GM19025 (cell line): ENCODE measurements at regions not wholly inside any gene's neighbourhood (a gene's known extent, or its start where the extent isn't known, plus 50 kb on each side); places are given as distances from the start of the nearest gene placed in this dataset.

Experiments used
- ATAC-seq: cut with Tn5 transposase; IDR thresholded peaks from one replicate; pipeline ENCODE4 v1.9.1; 2021; ENCODE audit warnings: mild to moderate bottlenecking, low read depth, moderate library complexity; ENCODE audit not compliant: unreplicated experiment

DNA sequence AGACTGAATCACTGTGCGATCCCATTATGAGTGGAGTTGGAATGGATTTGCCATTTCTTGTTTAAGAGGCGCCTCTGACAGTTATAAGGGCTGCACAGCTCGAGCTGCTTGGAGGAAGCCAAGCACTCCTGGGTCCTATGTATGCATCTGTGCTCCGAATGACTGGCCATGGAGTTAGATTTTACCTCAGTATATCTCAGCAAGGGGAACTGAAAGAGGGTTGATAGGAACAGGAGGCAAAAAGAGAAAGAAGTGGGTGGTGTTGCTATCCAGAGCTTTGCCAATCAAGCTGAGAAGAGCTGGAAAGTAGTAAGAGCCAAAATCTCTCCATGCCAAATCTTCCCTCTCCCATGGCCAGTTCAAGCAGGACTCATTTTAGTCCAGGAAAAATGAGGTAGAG, 632.0 kb upstream of the KIRREL3 start:
- no peak for ATAC-seq

DNA sequence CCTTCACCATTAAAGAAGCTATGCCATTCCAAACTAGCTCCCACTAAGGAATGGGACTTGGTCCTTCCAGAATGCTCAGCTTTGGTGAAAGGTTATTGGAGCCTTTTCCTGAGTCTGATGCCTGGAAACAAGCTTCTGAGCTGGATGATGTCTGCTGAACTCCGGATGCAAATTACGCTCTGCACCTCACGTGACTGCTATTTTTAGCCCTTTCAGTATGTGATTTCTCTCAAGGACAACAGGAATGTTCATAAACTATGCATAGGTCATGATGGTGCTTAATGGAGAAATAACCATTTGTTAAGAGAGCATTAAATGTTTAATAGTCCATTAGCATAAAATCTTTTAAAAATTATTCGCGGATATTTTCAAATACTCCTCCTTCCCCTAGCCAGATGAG, 631.4 kb upstream of the KIRREL3 start:
- no peak for ATAC-seq

DNA sequence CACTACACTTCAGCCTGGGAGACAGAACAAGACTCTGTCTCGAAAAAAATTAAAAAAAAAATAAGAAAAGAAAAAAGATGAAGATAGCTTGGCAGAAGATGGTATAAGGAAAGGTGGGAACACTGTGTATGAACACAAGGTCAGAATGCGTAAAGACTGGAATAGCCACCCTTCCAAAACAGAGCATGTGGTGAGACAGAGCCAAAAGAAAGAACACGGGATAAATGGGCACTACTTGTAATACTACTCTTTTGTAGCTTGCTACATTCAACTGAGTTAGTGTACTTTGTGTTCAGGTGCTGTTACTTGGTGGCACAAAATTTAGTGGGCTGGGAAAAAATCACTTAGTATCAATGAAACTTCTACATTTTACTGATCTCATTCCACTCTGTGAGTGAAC, 628.6 kb upstream of the KIRREL3 start:
- ATAC-seq = no peak

DNA sequence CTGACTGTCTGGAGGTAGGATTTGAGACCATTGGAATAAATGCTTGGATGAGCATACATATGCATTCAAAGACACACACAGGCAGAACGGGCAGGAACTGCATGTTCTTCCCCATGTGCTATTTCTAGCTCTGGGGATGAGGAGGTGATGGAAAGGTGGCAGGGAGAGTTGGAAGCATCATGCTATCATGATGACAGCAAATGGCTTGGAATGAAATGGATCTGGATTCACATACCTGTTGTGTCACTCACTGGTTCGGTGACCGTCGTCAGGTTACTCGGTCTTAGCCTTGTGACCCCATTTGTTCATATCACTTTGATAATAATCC, 627.9 kb upstream of the KIRREL3 start:
- ATAC-seq = no peak

DNA sequence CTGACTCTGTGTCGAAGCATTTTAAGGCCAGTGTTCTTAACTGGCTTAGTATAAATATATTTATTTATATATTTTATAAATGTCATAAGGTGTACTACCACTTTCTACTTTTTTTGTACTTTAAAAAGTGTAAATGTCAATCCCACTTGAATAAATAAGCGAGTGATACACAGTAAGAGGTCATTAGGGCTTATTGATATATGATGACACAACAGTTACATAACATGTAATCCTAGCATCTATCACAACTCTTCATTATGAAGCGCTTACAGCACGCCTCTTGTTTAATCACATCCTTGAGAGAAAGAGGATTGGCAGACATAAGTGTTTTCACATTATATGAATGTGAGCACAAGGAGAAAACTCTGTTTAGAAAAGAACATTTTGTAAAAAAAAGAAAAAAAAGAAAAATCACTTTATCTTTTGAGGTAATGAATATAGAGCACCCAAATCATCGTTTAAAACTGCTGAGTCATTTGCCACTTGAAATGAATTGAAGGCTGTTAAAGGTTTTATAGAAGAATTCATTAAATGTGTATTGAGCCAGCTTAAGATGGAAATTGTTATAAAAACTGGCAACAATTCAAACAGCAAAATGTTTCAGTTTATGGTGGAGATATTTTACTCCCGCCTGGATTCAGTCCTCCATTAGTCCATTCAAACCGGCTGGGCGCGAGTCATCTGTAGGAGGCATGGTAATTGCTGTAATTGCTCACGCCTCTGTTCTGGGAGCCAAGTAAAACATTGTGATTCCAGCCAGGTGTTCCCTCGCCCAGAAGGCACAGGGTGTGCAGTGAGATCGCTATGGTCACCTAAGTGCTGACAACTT, 627.3 kb upstream of the KIRREL3 start:
- no peak for ATAC-seq

DNA sequence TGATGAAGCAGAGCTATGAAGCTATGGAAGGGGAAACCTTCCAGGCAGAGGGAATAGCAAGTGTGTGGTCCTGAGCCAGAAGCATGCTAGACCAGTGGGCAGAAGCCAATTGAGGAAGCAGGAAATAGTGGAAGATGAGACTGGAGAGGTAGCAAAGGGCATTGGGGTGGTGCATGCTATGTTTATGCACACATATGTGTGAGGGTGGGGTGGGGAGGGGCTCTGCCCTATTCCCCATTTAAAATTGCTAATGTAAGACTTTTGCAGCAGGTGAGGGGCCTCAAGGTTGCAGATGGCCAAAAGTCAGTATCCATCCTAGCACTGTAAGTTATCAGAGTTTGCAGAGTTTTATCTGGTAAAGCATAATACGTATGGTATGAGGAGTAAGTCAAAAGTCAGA, 626.6 kb upstream of the KIRREL3 start:
- ATAC-seq = no peak

DNA sequence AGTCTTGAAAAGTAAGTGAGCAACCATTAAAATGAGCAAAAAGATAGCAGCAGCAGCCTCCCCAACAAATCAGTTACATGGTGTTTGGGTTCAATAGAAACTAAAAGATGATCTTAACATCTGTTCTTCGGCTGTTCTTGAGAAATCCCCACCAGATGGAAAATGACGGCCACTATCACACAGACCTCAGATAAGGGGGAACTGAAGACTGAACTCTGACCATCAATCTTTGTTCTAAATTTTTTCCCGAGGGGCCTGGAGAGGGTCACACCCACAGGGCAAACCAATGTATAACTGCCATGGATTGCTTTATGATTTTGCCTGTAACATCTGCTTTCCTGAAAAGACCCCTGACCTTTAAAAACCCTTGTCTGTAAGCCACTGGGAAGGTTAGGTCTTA, 624.8 kb upstream of the KIRREL3 start:
- ATAC-seq = no peak

DNA sequence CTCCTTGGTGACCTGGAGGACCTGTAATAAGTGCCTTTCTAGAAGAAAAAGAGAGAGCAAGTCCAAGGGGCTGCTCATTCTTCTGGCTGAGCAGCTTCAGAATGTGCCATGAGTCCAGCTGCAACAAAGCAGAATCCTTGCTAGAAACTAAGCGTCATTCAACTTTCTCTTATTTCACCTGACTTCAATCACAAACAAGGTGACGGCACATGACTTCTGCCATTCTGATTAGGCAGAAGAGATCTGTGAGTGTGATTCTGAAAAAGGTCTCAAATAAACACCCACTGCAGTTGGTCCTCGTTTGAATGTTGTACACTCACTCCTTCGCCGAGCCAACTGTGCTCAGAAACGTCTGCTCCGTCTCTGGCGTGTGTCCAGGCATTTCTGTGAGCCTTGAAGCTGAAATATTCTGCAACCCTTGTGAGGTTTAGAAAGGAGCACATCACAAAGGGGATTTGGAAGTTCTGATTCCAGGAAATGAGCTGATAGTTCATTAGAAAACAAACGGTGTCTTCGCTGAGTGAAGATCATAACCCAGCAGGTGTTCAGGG, 623.8 kb upstream of the KIRREL3 start:
- no peak for ATAC-seq

DNA sequence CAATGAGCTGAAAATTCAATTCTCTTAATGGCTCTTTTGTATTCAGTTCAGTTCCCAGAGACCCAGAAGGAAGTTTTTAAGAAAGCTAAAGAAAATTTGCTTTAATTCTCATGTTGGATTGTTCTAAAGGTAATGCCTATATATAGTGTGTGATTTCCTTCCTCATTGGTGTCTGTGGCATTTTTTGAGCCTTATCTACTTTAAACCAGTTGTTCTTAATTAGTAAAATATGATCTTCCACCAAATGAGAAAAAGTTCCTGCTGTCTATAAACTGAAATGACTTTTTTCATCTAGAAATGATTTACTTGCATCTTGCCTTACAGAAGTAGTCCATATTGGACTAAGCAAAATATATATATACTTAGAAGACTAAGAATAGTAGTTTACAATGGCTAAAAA, 622.1 kb upstream of the KIRREL3 start:
- no peak for ATAC-seq

DNA sequence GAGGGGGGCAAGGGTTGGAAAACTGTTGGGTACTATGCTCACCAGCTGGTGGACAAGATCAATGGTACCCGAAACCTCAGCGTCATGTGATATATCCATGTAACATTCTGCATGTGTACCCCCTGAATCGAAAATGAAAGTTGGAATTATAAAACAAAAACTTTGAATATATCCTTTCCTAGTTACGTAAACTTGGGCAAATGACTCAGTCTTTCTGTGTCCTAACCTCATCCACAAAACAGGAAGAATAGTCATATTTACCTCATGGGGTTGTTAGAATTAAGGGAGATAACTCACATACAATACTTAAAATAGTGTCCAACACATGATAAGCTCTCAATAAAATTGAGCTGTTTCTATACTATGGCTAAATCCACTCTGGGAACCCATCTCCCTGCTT, 620.1 kb upstream of the KIRREL3 start:
- no peak for ATAC-seq

DNA sequence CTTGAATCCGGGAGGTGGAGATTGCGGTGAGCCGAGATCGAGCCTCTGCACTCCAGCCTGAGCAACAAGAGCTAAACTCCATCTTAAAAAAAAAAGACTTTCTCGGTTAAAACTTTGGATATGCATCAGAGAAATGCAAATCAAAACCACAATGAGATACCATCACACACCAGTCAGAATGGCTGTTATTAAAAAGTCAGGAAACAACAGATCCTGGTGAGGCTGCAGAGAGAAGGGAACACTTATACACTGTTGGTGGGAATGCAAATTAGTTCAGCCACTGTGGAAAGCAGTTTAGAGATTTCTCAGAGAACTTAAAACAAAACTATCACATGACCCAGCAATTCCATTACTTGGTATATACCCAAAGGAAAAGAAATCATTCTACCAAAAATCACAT, 619.4 kb upstream of the KIRREL3 start:
- no peak for ATAC-seq

DNA sequence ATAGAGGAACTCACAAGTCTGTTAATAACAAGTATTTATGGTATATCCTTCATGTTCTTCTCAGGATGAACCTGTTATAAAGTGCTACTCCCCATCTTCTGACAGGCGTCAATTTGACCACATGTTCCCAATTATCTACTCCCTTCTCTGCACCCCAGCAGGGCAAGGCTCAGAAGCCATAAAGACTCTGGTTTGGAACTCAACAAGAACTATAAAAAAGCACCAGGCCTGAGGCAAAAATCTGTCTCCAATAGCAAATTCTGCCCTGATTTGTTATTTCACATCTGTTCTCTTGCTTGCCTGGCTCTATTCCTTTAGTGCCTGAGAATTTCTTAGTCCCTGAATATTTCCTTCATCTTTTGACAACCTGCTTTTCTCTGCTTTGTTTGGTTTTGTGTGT, 618.2 kb upstream of the KIRREL3 start:
- no peak for ATAC-seq

DNA sequence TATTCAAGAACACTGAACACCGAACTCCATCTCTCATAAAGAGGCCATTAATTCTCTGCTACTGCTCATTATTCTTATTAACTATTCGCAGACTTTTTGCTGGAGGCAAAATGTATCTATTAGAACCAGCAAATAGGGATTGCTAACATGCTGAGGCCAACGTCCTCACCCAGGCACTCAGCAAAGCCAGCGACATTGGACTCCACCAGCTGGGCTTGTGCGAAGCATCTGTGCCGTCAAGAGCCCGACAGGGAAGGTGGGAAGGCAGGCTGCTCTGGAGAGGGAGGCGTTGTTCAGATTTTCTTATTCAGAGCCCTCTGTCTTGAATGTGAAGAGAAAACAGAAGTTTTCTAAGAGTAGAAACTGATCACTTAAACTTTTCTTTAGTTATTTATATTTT, 615.6 kb upstream of the KIRREL3 start:
- ATAC-seq = no peak

DNA sequence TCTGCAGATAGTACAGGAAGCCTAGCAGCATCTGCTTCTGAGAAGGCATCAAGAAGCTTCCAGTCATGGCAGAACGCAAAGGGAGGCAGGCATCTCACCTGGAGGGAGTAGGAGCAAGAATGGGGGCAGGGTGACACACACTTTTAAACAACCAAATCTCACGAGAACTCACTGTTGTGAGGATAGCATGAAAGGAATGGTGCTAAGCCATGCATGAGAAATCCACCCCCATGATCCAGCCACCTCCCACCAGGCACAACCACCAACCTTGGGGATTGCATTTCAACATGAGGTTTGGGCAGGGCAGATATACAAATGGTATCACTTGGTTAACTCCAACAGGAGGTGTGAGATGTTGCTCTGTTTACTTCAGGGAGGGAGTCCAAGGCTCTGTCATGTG, 612.0 kb upstream of the KIRREL3 start:
- ATAC-seq = no peak

DNA sequence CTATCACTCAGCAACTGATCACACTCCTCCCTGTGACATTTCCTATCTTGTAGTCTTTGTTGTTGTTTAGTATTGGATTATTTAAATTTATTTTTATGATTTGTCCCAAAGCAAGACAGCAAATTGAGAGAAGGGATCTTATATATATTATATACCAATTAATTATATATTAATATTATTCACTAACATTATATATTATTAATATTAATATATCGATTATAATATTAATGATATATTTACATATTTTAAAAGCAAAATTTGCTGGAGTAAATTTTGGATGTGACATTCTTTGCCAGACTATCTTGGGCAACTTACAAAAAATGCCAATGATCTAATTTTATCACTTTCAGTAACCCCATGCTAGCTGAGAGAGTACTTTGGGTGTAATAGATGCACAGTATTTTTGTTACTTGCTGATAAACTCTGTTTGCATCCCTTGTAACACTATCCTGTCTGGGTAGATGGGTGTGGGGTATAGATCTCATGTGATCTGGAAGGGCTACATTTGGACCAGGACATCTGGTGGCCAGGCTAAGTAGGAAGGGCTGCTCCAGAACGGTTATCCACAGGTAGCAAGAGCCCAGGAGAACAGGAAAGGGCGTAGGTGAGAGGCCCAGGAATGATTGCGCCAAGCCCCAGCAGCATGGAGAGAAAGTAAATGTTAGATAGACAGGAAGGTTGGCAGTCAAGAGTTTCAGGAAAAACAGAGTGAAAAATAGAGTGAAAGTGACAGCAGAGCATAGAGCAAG, 608.6 kb upstream of the KIRREL3 start:
- no peak for ATAC-seq

DNA sequence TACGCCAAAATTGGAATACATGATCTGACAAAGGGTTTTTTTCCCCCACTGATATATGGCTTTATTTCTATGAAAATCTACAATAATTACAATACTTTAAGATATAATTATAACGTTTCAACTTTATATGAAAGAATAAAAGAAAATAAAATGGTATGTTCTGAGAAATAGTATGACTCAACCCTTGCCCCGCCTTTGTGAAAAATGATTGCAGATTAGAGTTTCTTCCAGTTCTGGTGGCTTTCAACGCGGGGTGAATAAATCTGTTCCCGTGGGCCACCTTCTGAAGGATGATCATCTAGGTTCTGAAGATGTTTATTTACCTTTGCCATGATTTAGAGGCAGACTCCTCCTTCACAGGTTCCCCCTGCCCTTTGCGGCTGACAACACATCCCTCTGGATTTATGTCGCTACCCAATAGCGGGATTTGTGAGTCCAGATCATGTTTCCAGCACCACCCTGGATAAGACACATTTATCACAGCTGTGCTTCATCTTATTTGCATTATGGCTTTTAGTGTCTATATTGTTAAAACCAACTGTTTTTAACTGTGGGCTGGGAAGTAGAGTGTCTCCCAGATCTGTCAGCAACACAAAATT, 607.0 kb upstream of the KIRREL3 start:
- ATAC-seq = no peak

DNA sequence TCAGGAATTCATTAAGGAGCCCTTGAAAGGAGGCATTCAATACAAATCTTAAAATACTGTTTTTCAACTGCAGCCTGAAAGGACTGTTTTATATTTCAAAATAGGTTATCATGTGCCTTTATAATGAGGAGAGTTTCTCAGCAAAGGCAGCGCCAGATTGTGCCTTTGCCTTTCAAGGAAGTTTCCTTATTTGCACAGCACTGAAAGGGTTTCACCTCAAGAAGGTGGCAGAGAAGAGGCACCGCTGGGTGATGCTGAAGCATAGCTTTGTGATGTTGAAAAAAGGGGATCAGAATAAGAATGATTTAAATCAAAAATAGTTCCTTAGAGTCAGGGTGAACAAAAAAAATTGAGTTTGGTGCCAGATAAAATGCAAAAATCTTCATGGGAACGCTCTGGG, 601.0 kb upstream of the KIRREL3 start:
- no peak for ATAC-seq

DNA sequence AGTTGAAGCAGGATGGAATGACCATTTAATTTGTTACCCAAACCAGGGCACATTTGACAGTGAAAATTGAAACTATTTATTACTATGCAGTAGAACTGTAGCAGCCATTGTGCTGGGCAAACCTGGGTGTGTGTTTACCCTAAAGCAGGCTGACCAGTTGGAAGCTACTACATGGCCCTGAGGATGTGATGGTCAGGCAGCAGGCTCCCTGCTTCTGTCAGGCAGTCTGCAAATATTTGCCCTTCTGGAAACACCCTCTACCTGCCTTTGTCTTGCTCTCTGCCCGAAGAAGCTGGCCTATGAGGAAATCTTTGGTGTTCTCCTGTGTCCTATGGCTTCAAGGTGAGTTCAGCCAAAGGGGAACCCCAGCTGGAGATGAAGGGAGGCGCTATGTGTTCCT, 600.1 kb upstream of the KIRREL3 start:
- ATAC-seq = no peak

DNA sequence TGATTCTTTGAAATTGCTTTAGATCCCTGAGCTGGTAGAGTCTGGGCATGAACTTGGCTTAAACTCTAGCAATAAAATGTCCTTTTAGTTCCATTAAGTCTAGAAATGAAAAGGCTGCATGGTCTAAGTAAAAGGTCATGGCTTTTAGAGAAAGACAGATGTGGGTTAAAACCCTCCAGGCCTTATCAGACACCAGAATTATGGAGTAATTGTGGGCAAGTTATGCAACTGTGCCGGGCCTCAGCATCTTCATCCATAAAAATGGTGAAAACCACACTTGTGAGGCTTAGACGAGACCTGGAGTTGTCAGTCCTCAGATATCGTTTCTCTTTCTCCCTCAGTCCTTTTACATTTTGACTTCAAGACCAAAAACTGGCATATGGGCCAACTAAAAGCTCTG, 597.9 kb upstream of the KIRREL3 start:
- no peak for ATAC-seq

DNA sequence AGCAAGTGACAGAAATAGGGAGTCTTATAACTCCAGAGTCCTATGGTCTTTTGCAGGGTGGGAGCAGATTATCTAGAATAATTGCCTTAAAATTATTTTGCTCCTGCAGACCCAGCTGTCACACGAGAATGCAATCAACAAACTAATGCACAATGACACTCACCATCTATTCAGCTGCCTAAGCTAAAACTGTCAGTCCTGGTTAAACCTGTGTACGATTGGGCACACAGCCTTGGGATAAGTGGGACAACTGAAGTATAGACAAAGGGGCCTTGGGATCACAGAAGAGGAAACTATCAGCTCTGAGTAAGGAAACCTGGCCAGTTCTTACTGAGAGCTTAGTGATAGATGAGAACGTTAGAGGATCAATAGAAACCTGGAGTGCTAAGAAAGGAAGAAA, 595.9 kb upstream of the KIRREL3 start:
- no peak for ATAC-seq

DNA sequence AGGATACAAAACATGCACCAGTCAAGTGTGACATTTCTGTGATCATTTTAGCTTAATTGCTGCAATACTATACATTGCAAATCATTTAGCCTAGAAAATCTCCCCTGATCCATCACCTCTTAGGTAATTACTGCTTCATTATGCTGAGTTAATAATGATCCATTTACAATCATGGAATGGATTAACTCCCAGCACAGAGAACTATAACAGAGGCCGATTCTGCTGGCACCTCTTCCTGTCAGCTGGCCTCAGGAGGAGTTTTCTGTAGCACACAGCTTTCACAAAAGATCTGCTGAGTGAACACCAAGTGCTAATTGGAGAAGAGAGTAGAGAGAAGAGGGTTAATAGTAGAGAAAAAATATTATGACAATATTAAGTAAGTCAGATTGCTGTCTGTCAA, 591.8 kb upstream of the KIRREL3 start:
- ATAC-seq = no peak

DNA sequence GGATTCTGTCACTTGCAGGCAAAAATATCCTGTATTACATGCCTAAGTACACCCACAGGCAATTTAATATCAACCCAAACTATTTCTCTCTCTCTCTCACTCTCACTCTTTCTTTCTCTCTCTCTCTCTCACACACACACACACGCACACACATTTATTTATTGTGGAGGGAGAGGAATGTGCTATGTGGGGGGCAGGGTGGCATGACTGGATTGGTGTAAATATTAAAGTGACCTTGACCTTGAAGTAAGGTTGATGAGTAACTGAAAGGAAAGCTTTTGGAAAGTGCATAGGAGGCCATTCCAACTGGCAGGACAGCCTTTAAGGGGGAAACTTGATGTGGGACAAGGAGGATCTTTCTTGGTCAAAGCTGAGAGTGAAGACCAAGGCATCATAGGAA, 589.7 kb upstream of the KIRREL3 start:
- no peak for ATAC-seq
